ENCODE measurements at regions not wholly inside any gene's neighbourhood (a gene's known extent, or its start where the extent isn't known, plus 50 kb on each side); places are given as distances from the start of the nearest gene placed in this dataset.

GRCh38 chr5:87741881-87742280 lies 329.2 kb upstream of the CCNH start:
- TF ChIP-seq, protein P1, sequence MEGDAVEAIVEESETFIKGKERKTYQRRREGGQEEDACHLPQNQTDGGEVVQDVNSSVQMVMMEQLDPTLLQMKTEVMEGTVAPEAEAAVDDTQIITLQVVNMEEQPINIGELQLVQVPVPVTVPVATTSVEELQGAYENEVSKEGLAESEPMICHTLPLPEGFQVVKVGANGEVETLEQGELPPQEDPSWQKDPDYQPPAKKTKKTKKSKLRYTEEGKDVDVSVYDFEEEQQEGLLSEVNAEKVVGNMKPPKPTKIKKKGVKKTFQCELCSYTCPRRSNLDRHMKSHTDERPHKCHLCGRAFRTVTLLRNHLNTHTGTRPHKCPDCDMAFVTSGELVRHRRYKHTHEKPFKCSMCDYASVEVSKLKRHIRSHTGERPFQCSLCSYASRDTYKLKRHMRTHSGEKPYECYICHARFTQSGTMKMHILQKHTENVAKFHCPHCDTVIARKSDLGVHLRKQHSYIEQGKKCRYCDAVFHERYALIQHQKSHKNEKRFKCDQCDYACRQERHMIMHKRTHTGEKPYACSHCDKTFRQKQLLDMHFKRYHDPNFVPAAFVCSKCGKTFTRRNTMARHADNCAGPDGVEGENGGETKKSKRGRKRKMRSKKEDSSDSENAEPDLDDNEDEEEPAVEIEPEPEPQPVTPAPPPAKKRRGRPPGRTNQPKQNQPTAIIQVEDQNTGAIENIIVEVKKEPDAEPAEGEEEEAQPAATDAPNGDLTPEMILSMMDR (conservative IDR thresholded peaks at IDR 0.05 in 1 of 2, IDR thresholded peaks at IDR 0.05 in 1 of 2; ENCODE audit: low read depth in 1 of 2, low read length in 2 of 2), result no peak
- no peak for TF ChIP-seq EZH2 (IDR thresholded peaks at IDR 0.05; ENCODE audit: low read length, missing control alignments)
